Esophagus muscularis mucosa (tissue), 4 donors: ENCODE measurements at regions not wholly inside any gene's neighbourhood (a gene's known extent, or its start where the extent isn't known, plus 50 kb on each side); places are given as distances from the start of the nearest gene placed in this dataset.

Source experiments
- EP300 ChIP-seq: sonication (generic); formaldehyde crosslinking; IDR thresholded peaks from one replicate; pipeline ENCODE4 v1.6.1; 2017; ENCODE audit warnings: antibody characterized with exemption
- POLR2A ChIP-seq: fragments of 450-650 bp; IDR thresholded peaks from one replicate; pipeline ENCODE4 v1.6.1; 2017; ENCODE audit warnings: antibody characterized with exemption, moderate library complexity, mild to moderate bottlenecking, low read depth
- POLR2AphosphoS5 ChIP-seq, 2 donors: sonication (generic); formaldehyde crosslinking; IDR thresholded peaks; one replicate each; pipeline ENCODE4 v1.6.1; 2017; ENCODE audit warnings: antibody characterized with exemption in 2 of 2
- TF ChIP-seq, protein P1 (sequence below), 3 experiments: fragments of 200-600 bp in 2 of 3; fragments of 450-650 bp in 1 of 3; sonication (generic) in 2 of 3; IDR thresholded peaks; one replicate each; pipeline ENCODE4 v1.5.1; 2017 to 2019; ENCODE audit warnings: antibody characterized with exemption in 3 of 3, mild to moderate bottlenecking in 2 of 3, moderate library complexity in 1 of 3

DNA sequence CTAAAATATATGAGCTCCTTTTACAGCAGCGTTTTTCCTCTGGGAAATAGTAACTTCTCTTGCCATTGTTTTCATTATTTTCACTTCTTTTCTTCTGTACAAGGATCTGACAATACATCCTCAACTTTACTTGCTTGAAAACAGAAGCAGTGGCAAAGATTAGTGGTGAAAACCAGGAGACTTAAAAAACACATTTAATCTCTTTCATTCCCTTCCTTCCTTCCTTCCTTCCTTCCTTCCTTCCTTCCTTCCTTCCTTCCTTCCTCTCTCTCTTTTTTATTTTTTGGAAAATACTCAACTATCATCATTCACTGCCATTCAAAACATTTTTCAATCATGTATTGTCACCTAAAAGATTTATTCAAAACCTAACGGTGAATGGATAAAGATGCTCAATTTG is 1411.4 kb downstream of the NCAM2 start:
- TF ChIP-seq, protein P1, sequence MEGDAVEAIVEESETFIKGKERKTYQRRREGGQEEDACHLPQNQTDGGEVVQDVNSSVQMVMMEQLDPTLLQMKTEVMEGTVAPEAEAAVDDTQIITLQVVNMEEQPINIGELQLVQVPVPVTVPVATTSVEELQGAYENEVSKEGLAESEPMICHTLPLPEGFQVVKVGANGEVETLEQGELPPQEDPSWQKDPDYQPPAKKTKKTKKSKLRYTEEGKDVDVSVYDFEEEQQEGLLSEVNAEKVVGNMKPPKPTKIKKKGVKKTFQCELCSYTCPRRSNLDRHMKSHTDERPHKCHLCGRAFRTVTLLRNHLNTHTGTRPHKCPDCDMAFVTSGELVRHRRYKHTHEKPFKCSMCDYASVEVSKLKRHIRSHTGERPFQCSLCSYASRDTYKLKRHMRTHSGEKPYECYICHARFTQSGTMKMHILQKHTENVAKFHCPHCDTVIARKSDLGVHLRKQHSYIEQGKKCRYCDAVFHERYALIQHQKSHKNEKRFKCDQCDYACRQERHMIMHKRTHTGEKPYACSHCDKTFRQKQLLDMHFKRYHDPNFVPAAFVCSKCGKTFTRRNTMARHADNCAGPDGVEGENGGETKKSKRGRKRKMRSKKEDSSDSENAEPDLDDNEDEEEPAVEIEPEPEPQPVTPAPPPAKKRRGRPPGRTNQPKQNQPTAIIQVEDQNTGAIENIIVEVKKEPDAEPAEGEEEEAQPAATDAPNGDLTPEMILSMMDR (IDR thresholded peaks at IDR 0.05): no peak
- TF ChIP-seq POLR2A (no peak), POLR2AphosphoS5 (IDR thresholded peaks at IDR 0.05) (no peak), EP300 (no peak)
